GM12873 (cell line): ENCODE measurements at regions not wholly inside any gene's neighbourhood (a gene's known extent, or its start where the extent isn't known, plus 50 kb on each side); places are given as distances from the start of the nearest gene placed in this dataset.

Experiments used
- CTCF ChIP-seq: IDR thresholded peaks from 2 replicates; pipeline ENCODE4 v1.5.1; 2012; ENCODE audit warnings: low read depth, mild to moderate bottlenecking, moderate library complexity, low read length, control low read depth; ENCODE audit not compliant: insufficient read depth; ENCODE audit errors: missing control alignments

DNA sequence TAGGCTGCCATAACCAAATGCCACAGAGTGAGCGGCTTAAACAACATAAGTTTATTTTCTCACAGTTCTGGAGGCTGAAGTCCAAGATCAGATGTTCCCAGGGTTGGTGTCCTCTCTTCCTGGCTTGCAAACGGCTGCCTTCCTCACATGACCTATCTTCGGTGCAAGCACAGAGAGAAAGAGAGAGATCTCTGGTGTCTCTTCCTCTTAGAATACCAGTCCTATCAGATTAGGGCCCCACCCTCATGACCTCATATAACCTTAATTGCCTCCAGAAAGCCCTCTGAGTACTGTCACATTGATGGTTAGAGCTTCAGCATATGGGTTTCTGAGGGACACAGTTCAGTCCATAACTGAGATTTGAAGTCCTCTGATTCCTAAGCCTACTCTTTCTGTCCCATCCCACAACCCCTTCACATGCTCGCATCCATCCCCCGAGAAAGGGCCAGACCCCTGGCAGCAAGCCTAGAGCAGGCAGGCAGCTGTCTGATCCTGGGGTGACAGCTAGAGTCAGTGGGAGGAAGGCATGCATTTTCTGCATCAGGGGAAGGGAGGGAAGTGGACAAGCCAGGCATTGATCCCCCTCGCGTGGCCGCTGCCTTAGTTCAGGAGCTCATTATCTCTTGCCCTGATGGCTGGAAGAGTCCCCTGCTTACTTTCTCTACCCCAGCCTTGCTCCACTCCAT is 114.1 kb downstream of the FAR1 start:
- no peak for TF ChIP-seq CTCF

DNA sequence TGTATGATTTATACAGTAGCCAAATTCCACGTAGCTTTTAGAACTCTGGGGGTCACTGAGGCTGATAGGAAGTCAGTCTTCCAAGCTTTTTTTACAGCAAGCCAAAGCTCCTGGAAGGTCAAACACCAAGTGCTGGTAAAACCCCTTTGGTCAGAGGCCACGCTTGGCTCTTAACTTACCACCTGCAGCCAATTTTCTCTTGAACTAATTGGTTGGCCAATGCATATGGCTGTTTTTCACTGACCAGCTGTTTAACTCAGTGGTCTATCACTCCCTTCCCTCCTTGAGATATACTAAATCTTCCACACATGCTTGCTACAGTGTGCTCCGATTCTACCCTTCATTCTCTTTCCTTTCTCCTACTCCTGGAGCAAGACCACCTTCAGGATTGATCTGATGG is 116.0 kb downstream of the FAR1 start:
- no peak for TF ChIP-seq CTCF

- no peak for TF ChIP-seq CTCF
Observed at GRCh38 chr11:13784855-13785254, 116.4 kb downstream of the FAR1 start.

GRCh38 chr11:13786688-13787087 is 118.2 kb downstream of the FAR1 start:
- TF ChIP-seq CTCF: no peak

GRCh38 chr11:13800901-13801300 is 132.4 kb downstream of the FAR1 start:
- TF ChIP-seq CTCF: no peak

- no peak for TF ChIP-seq CTCF
Observed at GRCh38 chr11:13818325-13818724, 144.2 kb upstream of the SPON1 start.

GRCh38 chr11:13826505-13827278 is 135.8 kb upstream of the SPON1 start:
- TF ChIP-seq CTCF: no peak
